ENCODE measurements at regions not wholly inside any gene's neighbourhood (a gene's known extent, or its start where the extent isn't known, plus 50 kb on each side); places are given as distances from the start of the nearest gene placed in this dataset.

DNA sequence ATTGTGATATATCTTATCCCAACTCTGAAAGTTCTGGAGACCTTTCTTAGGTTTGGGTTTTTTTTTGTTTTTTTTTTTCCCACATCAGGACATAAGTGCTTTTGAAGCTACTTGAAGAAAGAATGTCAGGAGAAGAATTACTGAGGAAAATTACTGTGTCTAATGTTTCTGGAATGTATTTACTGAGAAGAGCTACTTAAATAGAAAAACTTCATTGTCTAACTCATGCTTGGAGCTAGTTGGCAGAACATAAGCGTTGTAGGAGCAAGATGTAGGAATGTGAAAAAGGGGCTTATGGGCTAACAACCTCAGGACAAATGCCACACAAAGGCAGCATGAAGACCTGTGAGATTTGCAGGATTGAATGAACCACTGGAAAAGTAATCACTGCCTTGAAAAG is 166.6 kb upstream of the GLRA2 start:
- TF ChIP-seq, protein P1, sequence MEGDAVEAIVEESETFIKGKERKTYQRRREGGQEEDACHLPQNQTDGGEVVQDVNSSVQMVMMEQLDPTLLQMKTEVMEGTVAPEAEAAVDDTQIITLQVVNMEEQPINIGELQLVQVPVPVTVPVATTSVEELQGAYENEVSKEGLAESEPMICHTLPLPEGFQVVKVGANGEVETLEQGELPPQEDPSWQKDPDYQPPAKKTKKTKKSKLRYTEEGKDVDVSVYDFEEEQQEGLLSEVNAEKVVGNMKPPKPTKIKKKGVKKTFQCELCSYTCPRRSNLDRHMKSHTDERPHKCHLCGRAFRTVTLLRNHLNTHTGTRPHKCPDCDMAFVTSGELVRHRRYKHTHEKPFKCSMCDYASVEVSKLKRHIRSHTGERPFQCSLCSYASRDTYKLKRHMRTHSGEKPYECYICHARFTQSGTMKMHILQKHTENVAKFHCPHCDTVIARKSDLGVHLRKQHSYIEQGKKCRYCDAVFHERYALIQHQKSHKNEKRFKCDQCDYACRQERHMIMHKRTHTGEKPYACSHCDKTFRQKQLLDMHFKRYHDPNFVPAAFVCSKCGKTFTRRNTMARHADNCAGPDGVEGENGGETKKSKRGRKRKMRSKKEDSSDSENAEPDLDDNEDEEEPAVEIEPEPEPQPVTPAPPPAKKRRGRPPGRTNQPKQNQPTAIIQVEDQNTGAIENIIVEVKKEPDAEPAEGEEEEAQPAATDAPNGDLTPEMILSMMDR (IDR thresholded peaks at IDR 0.05) = no peak
- no peak for TF ChIP-seq EZH2 (IDR thresholded peaks at IDR 0.05)
- TF ChIP-seq EZH2phosphoT487 (IDR thresholded peaks at IDR 0.05) = no peak
